GM19397 (cell line): ENCODE measurements at regions not wholly inside any gene's neighbourhood (a gene's known extent, or its start where the extent isn't known, plus 50 kb on each side); places are given as distances from the start of the nearest gene placed in this dataset.
A peak's percentile ranks its signal among the peaks of the same experiment; 100 is the strongest.
"Not testable (repeated sequence)": the region's sequence is repeated elsewhere in the genome, so short reads cannot be mapped to it uniquely, and the experiment has no call there.

Experiments used
- ATAC-seq: cut with Tn5 transposase; IDR thresholded peaks from one replicate; pipeline ENCODE4 v1.9.1; 2021; ENCODE audit warnings: mild to moderate bottlenecking, moderate library complexity; ENCODE audit not compliant: unreplicated experiment

DNA sequence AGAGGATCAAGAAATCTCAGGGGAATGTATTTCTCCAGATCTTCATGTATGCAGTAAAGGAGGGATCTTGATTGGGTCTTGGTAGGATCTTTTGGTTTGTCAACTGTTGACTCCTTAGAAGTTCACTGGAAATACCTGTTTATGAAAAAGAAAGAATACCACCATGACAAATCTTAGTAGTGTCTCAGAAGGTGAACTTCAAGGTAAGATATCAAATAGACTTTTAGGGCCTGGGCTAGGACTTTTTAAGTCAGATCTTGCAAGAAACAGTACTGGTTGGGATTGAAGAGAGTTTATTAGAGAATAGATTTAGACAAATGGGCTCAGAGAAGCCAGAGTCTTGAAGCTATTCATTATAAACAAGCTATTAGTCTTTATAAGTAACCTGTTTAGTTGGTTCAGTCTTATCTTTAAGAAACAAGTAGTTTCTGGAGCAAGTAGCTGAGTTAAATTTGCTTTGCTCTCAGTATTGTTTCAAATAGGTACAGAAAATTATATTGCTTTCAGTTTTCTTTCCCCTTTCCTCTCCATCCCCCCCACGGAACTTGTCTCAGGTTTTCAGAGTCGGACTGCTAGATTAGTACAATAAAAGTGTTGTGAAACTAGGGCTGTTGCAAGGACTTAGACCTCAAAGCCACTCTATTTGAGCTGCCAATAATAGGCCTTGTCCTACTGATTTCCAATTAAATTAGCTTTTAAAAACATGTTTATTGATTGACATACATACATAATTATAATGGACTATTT, 529.1 kb upstream of the CITED2 start:
- peak; percentile 95 for ATAC-seq

DNA sequence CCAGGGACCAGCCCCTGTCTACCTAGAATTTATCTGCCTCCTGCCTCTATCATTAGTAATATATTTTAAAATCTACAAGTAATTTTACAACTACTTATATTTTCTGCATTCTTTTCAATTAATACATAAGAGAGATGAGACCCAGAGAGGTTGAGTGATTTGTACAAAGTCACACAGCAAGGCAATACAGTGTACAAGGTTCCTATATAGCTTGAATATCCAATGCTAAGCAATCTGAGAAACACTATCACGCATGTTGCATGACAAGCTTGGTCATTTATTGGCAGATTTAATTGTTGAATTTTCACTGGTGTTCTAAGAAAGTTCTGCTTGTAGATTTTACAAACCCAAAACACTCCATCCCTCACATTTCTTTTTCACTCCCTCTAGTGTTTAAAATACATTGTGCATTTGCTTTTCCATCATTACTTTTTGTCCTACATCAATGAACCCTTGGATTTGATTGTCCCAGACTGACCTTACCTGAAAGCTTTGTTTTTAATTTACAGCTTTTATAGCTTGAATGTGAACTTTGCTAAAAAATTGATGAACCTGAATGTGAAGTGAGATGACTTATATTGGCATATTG, 520.9 kb upstream of the CITED2 start:
- no peak for ATAC-seq

DNA sequence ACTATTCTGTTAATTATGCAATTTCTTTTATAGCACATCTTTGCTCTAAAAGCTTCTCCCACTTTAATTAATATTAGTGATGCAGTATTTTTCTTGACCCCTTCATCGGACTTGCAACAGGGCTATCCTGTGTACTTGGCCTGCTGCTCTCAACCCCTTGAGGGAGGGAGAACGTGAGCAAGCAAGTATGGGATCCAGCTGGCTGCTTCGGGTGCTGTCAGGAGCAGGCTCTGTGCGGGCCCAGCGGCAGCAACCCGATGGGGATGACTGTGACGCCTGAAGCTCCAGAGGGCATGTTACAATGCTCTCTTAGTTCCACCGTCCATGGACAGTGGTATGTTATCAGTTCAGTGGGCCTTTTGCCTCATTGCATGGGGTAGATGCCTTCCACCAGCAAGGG, 519.8 kb upstream of the CITED2 start:
- no peak for ATAC-seq

DNA sequence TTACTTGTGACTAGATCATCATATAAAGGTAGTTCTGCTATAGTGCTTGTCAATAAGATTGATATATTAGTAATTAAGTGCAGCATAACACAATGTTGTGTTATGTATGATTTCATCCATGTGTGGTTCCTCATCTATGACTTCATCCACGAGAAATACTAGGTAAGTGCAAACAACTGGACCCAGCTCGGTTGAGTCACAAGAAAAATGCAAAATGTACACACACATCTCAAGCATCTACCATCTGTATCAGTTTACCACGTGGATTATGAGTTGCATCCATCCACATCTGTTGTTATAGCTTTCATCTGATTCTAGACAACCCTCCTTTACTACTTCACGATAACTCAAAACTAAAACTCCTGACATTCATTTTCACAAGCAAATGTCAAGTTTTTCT, 517.0 kb upstream of the CITED2 start:
- no peak for ATAC-seq

DNA sequence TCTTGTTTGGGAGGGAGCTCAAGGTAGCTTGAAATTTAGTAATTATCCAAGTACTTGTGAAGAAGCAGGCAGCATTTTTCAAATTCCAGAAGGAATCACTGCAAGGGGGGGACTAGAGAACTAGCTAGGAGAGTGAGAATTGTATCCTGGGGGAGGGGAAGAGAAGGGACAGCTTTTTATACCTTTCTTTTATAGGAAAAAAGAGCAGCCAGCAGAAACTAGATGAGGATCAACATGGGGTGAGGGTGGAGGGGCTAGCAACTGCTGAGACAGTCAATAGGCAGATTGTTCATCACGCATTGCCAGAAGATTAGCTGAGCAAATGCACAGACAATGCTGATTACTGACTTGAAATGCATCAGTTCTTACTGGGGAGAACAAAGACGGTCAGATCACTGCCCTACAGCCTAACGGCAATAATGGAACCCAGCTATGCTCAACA, 514.3 kb upstream of the CITED2 start:
- ATAC-seq, result no peak

DNA sequence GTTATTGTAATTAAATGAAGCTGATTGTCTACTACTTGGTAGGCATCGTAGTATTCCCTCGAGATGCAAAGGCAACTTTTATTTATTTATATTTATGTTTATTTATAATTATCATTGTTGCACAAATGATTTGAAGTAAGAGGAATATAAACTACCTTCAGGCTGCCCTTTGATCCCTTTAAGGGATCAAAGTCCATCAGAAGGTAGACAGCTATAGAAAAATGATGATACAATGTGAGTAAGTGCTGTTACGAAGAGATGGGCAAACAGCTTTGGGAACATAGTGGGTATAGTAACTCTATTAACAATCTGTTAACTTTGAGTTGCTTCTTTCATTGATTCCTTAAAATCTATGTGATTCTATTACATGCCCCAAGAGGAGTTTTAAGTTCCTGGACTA, 512.8 kb upstream of the CITED2 start:
- no peak for ATAC-seq

DNA sequence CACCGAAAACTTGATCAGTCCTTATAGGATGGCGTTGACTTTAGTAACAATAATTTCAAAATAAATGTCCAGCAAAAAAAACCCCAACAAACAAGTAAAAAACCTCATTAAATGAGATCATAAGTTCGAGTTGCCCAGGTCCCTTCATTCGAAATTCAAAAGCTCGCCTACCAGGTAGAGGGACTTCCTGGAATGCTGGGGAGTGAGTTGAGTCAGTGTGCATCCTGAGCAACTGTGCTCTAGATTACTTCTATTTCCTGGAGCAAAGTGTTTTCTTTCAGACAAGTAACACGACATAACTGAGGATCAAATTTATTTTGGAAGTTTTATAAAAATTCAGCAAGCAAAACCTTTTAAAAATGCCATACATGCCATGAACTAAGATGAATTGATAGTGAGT, 511.9 kb upstream of the CITED2 start:
- no peak for ATAC-seq

DNA sequence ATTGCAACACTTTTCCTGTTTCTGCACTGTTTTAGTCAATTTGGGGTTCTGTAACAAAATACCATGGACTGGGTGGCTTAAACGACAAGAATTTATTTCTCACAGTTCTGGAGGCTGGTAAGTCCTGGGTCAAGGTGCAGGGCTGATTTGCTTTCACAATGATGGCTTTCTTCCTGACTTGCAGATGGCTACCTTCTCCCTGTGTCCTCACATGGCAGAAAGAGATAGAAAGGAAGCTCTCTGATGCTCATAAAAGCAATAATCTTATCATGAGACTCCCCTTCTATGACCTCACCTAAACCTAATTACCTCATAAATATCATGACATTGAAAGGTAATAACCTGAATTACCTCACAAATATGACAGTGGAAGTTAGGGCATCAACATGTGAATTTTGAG, 511.5 kb upstream of the CITED2 start:
- no peak for ATAC-seq

DNA sequence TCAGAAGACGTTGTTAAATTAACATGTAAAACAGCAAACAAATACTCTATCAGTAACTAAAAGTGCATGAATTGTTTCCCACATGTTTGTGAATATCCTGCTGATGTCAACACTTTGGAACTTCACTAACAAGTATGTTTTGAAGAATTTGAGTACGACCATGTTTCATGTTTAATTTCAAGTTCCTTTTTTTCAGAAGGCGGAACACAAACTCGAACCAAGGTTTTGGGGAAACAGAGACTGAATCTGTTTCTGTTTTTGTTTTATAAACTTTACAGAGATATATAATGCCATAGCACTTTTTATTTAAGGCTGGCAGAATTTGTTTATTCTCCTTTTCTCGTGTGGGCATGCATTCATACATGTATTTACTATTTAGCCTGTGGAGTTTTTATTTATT, 509.3 kb upstream of the CITED2 start:
- no peak for ATAC-seq

DNA sequence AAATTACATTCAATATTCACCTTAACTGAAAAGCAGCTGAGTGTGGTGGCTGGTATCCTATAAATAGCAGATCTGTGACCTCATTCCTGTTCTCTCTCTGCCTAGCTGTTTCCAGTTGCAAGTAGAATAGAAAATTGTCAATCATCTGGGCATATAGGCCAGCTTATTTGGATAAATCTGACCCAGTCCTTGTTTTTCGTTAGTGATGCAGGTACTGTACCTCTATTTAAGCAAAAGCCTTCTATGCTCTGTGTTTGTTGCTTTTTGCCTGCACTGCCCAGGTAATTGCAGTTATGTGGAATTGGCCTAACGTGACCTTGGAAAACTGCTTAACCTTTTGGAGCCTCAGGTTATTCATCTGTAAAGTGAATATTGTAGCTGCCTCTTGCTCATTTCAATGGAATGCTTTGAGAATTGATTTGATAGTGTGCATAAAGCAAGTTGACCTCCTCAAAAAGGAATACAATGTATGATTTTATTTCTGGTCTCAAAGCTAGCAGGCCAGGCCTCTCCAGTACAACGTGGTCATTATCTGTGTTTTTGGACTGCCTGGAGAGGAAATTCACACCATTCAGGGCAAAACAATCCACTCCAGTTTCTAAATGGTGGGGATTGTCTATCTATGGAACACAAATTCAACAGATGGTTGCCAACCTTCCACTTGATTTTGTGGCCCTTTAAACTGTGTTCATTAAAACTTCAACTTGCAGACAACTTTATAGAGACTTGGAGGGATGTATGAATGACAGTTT, 508.7 kb upstream of the CITED2 start:
- no peak for ATAC-seq

DNA sequence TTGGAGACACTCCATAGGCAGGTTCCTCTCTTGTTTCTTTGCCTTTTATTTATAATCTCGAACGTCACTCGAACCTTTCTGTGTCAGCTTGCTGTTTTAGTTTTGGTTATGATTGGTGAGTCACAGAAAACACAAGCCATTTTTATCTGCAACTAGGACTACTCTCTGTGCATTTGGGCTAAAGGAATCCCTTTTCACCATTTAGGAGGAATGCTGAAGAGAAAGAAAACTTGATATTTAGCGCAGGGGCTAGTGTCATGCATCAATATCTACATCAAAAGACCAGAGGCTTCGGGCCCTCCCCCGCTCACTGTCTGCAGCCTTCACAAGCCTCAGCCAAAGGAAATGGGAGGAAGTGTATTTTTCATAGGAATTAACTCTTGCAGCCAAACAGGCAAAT, 507.8 kb upstream of the CITED2 start:
- no peak for ATAC-seq

DNA sequence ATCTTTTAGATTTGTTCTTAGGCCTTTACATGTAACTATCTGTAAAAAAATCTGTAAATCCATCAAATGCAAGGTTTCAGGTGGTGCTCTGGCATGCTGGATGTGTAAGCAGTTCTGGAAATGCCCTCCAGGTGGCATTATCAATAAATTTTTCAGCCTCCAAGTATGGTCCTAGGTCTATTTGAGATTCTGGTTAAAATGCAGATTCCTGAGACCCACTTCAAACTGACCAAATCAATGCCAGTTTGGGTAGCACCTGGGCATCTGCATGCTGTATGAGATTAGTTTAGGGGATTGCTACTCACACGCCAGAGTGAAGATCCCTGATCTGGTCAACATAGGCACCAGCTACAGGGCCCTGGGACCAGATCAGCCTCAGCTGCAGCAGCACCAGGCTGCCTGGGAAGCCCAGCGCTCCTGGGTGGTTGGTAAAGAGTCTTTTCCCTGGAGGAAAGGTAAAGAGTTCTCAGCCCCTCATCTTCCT, 507.3 kb upstream of the CITED2 start:
- peak; percentile 84 for ATAC-seq

DNA sequence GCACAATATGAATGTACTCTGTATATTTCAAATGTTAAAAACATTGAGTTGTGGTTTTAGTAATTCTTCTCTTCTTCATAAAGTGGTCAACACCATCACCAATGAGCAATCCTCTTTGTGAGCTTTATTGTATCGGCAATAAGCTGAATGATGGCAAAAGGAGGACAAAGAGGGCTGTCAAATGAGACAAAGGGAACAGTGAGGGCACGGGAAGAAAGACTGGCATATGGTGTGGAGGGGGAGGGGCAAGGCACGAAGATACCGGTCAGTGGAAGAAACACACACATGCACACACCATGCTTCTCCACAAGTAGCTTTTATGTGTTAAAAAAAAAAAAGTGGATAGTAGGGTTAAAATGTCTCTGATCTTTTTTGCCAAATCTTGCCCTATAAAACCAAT, 506.8 kb upstream of the CITED2 start:
- no peak for ATAC-seq

DNA sequence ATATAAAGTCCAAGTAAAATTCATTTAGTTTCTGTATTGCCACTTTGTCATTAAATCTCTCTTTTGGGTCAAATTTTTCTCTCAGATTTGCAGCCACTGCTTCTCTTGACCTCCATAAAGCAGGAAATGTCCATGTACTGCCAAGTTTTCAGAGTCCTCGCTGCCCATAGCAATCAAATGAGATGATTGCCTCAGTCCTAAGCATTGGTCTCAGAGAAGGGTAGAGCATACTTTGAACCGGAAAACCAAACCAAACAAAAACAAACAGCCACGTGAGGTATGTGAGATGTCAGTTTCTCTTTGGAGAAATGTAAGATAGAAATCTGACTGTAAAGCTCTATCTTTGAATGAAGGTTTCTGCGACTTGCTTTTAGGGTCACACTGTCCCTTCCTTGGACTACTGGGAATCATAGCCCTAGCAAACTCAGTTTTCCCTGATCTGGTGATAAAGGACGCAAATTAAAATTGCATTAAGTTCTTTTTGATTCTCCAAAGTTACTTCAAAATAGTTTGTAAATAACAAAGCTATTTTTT, 505.4 kb upstream of the CITED2 start:
- ATAC-seq, result no peak

DNA sequence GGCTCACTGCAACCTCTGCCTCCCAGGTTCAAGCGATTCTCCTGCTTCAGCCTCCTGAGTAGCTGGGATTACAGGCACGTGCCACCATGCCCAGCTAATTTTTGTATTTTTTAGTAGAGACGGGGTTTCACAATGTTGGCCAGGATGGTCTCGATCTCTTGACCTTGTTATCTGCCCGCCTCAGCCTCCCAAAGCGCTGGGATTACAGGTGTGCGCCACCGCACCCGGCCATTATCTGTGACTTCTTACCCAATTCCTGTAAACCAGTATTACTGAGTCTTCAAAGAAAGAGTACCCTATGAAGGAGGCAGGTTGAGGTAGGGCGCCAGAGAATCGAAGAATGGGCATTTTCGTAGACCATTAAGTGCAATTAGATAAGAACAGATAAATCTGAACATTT, 504.8 kb upstream of the CITED2 start:
- ATAC-seq, result not testable (repeated sequence)

DNA sequence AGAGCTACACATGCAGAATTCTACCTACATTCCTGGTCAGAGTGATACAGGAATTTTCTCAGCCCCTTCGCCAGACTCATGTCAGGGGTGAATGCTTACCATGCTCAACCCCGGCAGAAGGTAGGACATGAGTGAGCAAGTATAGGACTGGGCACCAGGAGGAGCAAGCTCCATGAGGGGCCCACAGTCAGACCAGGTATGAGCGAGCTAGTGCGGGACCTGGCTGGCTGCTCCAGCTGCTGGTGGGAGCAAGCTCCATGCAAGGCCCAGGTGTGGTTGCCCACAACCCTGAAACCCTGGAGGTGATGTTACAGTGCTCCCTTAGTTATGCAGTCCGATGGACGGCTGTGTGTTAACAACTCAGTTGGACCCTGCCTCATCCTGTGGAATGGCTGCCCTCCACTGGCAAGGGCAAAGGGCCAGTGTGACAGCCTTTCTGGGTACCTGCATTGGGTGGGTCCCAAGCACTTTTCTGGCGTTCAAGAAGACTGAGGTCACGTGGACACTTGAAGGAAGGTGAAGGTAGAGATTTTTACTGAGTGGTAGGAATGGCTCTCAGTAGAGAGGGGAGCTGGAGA, 503.5 kb upstream of the CITED2 start:
- no peak for ATAC-seq

DNA sequence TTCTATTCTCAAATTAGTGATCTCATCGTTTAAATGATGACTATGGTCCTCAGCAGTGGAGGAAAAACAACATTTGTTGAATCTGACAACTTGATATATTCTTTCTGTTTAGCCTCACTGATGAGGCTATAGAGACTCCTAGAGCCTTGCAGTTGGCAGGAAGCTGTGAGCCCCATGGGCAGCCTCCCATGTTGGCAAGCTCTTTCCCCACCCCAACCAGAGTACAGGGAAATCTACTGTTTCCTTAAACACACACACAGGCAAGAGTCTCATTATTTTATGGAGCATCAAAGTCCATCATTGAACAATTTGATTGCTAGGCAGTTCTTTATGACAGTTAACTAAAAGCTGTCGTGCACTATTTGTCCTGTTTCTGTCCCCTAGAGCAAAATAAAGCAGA, 498.2 kb upstream of the CITED2 start:
- ATAC-seq, result no peak

DNA sequence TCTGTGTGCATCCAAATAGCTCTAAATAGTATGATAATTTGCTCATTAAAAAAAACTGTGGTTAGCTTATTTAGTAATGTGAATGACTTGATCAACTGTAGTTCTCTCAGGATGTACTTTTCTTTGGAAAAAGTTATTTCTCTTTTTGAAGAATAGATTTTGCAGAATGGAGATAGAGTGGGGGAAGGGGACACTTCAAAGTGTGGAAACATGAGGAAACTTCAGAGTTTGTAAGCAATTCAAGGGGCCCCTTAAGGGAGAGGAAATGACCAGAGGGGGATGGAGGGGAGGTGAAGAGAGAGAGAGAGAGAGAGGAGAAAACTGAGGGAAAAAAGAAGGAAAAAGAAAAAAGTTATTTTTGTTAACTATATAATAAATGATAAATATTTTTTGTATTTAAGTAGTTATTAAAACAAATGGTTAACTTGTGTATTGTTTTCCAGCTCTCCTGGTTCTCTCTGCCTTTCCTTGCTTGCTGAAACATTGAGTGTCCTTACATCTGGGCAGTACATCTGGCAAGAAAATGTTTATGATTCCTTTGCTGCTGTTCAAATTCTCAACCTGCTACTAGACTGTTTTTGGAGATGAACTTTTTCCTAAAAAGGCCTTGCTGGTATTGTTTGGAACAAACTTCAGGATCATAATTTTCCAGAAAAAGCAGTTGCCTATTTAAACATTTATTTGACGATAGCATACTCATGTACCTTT, 497.5 kb upstream of the CITED2 start:
- ATAC-seq, result no peak

DNA sequence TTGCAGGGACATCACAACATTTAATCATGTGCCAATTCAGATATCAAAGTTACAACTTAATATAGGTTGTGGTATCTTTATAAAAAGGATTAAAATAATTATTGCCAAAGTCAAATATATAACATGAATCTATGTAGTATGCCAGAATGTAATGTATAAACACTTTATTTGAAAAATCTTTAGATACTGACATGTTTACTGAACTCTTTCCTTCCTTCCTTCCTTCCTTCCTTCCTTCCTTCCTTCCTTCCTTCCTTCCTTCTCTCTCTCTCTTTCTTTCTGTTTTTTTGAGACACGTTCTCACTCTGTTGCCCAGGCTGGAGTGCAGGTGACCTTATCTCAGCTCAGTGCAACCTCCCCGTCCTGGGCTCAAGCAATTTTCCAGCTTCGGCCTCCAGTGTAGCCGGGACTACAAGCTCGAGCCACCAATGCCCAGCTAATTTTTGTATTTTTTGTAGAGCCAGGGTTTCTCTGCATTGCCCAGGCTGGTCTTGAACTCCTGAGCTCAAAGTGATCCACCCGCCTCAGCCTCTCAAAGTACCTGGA, 496.8 kb upstream of the CITED2 start:
- ATAC-seq, result no peak

DNA sequence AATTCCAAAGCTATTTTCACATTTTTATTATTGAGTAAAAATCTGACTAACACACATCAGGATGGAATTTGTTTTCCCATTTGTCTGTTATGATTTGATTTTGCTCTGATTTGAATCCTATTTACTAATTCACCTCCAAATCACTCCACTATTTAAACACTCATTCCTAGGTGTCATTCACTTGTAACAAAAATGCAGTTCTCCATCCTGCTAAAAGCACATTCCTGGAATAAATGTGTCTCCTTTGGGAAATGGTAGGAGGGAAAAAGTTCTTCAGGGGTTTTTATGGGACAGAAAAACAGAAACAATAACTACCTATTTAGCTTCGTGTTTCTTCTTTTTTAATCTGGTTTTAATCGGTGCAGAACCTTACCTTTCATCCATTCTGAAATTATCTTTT, 494.1 kb upstream of the CITED2 start:
- no peak for ATAC-seq
